Stimulated activated naive CD8-positive, alpha-beta T cell treated with anti-CD3 and anti-CD28 coated beads, Interleukin-15, Interleukin-2, amounts not matched to agents 100 U/mL and 50 U/mL, for 24 hours (primary cell): ENCODE measurements at regions not wholly inside any gene's neighbourhood (a gene's known extent, or its start where the extent isn't known, plus 50 kb on each side); places are given as distances from the start of the nearest gene placed in this dataset.

Experiments used
- ATAC-seq: fragments of 150-1000 bp; cut with Tn5 transposase; one replicate; pipeline ENCODE4 v1.10.0; 2021
- DNase-seq: peaks from one replicate; pipeline ENCODE4 v3.0.0; 2021

DNA sequence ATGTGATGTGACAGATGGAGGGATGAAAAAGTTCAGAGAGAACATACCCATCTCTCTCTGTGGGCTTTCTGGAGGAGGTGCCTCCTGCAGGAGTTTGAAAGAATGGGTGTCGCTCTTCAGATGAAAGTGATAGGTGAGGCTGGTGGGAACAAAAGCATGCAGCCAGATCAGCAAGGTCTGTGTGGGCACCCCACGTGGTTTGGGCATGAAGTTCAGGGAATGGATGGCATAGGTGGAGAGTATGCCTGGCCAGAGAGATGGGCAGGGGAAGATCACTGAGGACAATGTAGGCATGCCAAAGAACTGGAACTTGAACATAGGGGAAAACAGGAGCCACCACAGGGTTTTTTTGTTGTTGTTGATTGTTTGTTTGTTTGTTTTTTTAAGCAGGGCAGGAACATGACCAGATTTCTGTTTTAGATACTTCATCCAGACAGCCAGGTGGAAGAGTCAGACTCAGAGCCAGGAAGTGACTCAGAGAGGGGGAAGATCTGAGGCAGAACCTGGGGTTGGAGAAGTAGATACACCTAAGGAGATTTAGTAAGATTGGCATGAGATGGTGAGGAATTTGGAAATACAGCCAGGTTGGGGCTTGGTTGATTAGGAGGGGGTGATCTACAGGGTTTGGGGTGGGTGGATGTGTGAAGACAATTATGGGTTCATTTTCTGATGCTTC is 64.8 kb upstream of the CLSTN2 start:
- no peak for ATAC-seq
- no peak for DNase-seq

- DNase-seq, result no peak
- no peak for ATAC-seq
Measured at GRCh38 chr3:139868773-139869172, 66.2 kb upstream of the CLSTN2 start.

DNA sequence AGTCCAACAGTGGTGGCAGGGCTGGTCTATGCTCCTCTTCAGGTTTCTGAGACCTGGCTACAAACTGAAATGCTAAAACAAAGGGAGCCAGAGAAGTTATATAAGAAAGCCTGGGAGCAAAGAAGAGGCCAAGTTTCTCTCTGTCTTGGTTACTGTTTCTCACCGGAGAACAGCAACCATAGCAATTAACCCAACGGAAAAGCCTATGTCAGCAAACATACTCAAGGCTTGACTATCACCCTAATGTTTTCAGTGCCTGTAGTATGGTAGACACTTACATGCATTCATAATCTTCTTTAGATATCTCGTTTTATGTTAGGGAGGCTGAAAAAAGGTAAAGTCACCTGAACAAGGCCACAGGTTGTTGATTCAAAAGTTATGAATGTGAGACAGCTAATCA is 86.3 kb upstream of the CLSTN2 start:
- DNase-seq (no peak), ATAC-seq (no peak)

DNA sequence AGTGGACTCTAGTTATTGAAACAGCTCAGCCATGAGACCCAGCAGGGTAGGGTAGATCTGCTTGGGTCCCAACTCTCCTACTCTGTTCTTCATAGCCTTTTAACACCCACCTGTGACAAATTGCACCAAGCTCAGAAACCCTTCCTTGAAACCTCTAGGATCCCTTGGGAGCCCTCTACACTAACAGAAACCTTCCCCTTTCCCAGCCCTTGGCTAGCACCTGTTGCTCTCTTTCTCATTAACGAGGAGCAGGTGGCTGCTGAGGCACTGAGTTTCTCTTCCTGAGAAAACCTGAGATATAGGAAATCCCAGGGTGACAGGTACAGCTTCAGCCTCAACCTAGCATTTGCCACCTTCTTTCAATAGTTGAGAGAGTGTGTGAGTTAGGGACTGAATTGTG is 88.3 kb upstream of the CLSTN2 start:
- no peak for DNase-seq
- no peak for ATAC-seq

DNA sequence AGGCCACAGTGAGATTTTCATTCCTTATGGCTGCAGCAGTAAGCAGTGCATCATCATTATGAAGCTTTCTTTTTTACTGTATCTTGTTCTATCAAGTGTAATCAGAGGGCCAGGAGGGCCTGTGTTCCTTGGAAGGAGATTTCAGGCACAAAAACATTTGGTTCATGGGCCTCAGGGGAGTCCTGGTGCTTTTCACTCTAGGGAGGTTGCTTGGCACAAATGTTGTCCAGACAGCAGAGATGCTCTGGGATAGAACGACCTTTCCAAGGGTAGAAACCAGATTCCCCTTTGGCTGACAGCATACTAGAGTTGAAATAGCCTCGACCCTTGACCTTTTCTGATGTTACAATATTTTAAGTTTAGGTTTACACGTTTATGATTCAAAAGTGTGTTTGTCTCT is 95.3 kb upstream of the CLSTN2 start:
- no peak for DNase-seq
- no peak for ATAC-seq

GRCh38 chr3:139839014-139839413 is 96.0 kb upstream of the CLSTN2 start:
- ATAC-seq (no peak), DNase-seq (no peak)

- DNase-seq (no peak), ATAC-seq (no peak)
Measured at GRCh38 chr3:139838269-139838957, 96.6 kb upstream of the CLSTN2 start.

GRCh38 chr3:139836698-139837464 is 98.1 kb upstream of the CLSTN2 start:
- DNase-seq (no peak), ATAC-seq (no peak)

DNA sequence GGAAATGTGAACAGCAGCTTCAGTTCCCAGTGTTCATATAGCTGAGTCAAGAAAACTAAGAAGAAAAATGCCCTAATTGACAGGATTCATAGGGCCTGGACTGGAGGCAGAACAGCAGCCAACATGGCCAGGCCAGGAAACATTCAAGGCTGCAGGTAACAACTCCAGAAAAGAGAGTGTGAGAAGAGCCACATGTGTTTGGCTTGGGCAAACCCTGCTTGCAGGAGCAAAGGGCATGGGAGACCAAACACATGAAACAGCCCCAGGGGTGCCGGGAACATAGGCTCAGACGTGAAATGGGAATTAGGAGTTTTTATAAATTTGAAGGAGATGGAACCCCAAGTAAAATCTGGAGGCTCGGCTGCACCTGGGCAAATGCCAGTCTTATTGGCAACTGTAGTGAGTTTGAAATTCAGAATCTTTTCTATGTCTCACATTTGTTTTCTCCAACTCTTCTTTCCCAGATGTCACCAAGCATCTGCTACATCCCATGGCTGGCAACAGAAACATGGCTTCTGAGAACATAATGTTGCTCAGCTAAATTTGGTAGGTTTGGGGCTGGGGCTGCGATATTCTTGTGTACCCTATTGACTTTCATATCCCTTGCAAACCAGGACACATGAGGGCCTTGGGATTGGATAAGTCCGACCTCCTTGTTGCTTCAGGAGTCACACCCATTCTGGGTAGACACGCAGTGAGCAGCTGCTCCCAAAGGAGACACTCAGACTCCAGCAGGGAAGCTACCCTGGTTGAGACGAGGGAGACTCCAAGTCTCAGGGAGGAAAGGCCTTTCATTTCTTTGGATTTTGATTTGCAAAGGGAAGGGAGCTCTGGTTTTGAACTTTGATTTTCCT is 98.9 kb upstream of the CLSTN2 start:
- ATAC-seq (no peak), DNase-seq (no peak)

GRCh38 chr3:139832998-139833397 is 102.0 kb upstream of the CLSTN2 start:
- no peak for ATAC-seq
- DNase-seq, result no peak

DNA sequence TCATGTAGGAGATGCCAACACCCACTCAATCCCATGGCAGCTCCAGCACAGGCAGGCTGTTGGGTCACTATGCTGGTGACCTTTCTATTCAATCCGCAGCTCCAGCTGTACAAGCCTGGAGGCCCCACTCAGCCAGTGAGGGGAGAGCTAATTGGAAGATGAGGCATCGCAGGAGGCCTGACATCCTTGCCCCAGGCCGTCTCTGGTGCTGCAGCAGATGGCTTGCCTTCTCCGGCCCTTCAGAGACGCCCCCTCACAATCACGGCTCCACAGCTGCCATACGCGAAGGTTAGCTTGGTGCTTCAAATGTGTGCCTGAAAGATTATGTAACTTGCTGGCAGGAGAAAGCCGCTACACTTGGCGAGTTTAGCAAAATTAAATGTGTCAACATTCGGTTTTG is 104.2 kb upstream of the CLSTN2 start:
- DNase-seq, result no peak
- ATAC-seq, result no peak

- DNase-seq, result no peak
- ATAC-seq, result no peak
Measured at GRCh38 chr3:139827833-139828232, 107.2 kb upstream of the CLSTN2 start.

- no peak for ATAC-seq
Measured at GRCh38 chr3:139824864-139825263, 110.1 kb upstream of the CLSTN2 start.

GRCh38 chr3:139814646-139815045 is 120.3 kb upstream of the CLSTN2 start:
- no peak for DNase-seq
- ATAC-seq, result no peak

More at GRCh38 chr3:139824864-139825263, 110.1 kb upstream of the CLSTN2 start:
- no peak for DNase-seq

- DNase-seq (no peak), ATAC-seq (no peak)
Measured at GRCh38 chr3:139811331-139811730, 123.7 kb upstream of the CLSTN2 start.

- no peak for ATAC-seq
- DNase-seq, result no peak
Measured at GRCh38 chr3:139808201-139808600, 126.8 kb upstream of the CLSTN2 start.

DNA sequence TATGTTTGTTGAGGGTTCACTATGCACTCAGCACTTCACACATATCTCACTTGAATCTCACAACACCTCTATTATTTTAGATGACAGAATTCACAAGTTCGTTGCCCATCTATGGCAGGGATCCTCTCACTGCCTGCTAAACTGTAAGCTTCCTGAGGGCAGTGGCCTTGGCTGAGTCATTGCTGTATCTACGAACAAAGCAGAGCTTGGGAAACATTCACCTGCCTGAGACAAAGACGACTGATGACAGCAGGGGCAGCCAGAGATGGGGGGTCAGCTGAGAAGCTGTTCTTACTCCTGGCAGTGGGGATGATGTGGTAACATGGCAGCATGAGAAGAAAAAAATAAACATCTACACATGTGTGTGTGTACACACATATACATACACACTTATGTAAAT is 125.5 kb upstream of the NMNAT3 start:
- ATAC-seq (no peak), DNase-seq (no peak)

GRCh38 chr3:139797724-139798343 is 120.1 kb upstream of the NMNAT3 start:
- DNase-seq, result peak; percentile 33
- ATAC-seq, result no peak

DNA sequence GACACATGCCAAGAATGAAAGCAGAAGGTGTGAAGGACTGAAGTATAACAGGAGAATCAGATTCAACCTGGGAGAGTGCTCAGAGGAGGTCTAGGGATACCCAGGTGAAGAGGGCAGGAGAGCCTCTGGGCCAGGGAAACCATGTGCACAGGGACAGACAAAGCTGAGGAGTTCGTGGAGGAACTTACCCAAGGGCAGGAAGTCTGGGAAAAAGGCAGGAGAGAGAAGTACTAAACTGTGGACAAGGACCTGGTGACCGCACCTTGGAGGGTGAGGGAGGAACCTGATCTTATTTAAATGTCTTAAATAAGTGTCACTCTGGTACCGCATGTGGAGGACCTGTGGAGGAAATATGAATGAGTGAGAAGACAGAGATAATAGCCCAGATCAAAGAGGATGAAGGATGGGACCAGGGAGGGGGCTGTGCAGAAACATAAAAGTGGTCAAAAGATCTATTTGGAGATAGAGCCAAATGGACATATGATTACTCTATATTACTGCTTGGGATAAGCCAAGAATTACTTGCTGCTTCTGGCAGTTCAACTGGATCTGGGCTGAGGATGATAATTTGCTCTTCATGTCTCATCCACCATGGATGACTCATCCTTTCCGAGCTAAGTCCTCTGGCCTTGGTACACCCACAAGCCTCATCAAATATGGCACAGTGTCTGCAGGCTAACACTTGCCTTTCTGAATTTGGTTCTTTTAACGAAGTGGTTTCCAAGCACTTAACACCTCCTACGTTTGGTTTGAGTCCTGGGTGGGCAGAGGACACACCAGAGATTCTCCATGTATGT is 116.9 kb upstream of the NMNAT3 start:
- ATAC-seq, result no peak
- DNase-seq, result no peak

DNA sequence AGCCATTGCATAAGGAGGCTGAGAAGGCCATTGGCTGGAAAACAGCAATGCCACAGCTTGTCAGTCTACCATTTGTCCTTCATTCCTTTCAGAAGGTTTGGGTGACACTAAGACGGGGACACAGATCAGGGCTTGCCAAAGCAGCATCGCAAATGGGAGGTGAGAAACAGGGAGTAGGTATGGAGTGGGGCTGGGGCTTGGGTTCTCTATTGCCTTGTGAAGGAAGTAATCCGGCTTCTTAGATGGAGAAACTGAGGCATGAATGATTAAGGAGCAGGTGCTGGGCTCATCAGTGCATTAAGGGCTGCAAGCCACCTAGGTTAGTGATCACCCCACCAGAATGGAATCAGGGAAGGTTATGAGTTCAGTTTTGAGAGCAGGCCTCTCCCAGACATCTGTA is 115.6 kb upstream of the NMNAT3 start:
- DNase-seq (no peak), ATAC-seq (no peak)

DNA sequence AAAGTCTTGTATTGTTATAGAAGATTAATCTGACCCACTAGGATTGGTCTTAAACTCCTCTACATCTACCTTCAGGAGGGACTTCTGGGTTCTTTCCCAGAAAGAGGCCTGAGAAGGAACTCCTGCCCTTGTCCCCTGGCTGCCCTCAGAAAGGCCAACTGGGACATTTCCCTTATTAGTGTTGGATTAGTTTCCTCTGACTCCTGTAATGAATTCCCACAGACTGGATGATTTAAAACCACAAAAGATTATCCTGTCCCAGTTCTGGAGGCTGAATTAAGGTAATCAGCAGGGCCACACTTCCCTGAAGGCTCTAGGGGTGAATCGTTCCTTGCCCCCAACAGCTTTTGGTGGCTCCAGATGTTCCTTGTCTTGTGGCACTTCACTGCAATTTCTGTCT is 102.8 kb upstream of the NMNAT3 start:
- DNase-seq (no peak), ATAC-seq (no peak)
